ENCODE measurements at regions not wholly inside any gene's neighbourhood (a gene's known extent, or its start where the extent isn't known, plus 50 kb on each side); places are given as distances from the start of the nearest gene placed in this dataset.

- H3K4me3 ChIP-seq (replicated peaks in 1 of 3; ENCODE audit: insufficient read depth in 1 of 3, low read depth in 1 of 3, low read length in 3 of 3) = no peak overlapping the region
- no peak overlapping the region for H3K9ac ChIP-seq (replicated peaks; ENCODE audit: extremely low read depth, insufficient read depth, low read length)
- dilution Hi-C loops (cut with MboI; ENCODE audit: extremely low pct_ligation_motif_present, low sequenced_read_pairs) = no loop called here
- H3K79me2 ChIP-seq (ENCODE audit: control insufficient read depth, insufficient read depth, low read length) = no peaks in the 10 kb centered on the region
- H3K36me3 ChIP-seq (ENCODE audit: control insufficient read depth in 2 of 2, extremely low read depth in 1 of 2, insufficient read depth in 2 of 2, low read length in 2 of 2) = no peaks in the 10 kb centered on the region
- H3K9me3 ChIP-seq (replicated peaks; ENCODE audit: control insufficient read depth, insufficient read depth, low read length) = no peaks in the 10 kb centered on the region
- DNase-seq (ENCODE audit: low read depth, low spot score) (no peak), FAIRE-seq (no peak)
- ChIA-PET CTCF (no interaction called here), POLR2A (no interaction called here)
- H3K9me1 ChIP-seq (replicated peaks; ENCODE audit: control insufficient read depth, extremely low read depth, insufficient read depth, low read length) = no peaks in the 10 kb centered on the region
- no peak overlapping the region for H3K4me2 ChIP-seq (ENCODE audit: insufficient read depth, low read length)
- peaks cover 17% of the 10 kb centered on the region for H3K4me1 ChIP-seq (ENCODE audit: control insufficient read depth, extremely low read depth, insufficient read depth, low read length)
- H4K20me1 ChIP-seq (replicated peaks; ENCODE audit: control insufficient read depth, extremely low read depth, insufficient read depth, low read length) = no peaks in the 10 kb centered on the region
- no TSS peak for BruUV-seq (replicated peaks)
- no peak overlapping the region for H3K27ac ChIP-seq (ENCODE audit: insufficient read depth, low read depth, low read length)
- no peaks in the 10 kb centered on the region for H3K27me3 ChIP-seq (ENCODE audit: control insufficient read depth in 2 of 2, insufficient read depth in 2 of 2, low read length in 2 of 2)
- TF ChIP-seq GATA2 (IDR thresholded peaks at IDR 0.05; ENCODE audit: insufficient read depth, insufficient read length, low read depth, low read length) (no peak), EZH2 (IDR thresholded peaks at IDR 0.05; ENCODE audit: borderline replicate concordance, low read depth, low read length, severe bottlenecking) (no peak), MAX (IDR thresholded peaks at IDR 0.05; ENCODE audit: insufficient read depth, insufficient read length) (no peak), JUN (IDR thresholded peaks at IDR 0.05; ENCODE audit: borderline replicate concordance, insufficient read depth, insufficient read length, low read depth) (no peak), MYC (IDR thresholded peaks at IDR 0.05; ENCODE audit: low read depth, low read length) (no peak), CTCF (IDR thresholded peaks at IDR 0.05; ENCODE audit: extremely low read depth in 1 of 2, insufficient read depth in 1 of 2, low read depth in 1 of 2, low read length in 2 of 2) (no peak), POLR2AphosphoS5 (IDR thresholded peaks at IDR 0.05; ENCODE audit: insufficient read depth, low read depth, low read length) (no peak), POLR2A (IDR thresholded peaks at IDR 0.05; ENCODE audit: low read depth, low read length) (no peak), FOS (IDR thresholded peaks at IDR 0.05; ENCODE audit: borderline replicate concordance, insufficient read depth, low read length) (no peak)
- no peak overlapping the region for H2AFZ ChIP-seq (ENCODE audit: low read depth, low read length)
- intact Hi-C loops (cut with micrococcal nuclease) = no loop called here
Observed at GRCh38 chr1:87227651-87228050, 101.0 kb upstream of the LMO4 start.
